GM12865 (cell line): ENCODE measurements at regions not wholly inside any gene's neighbourhood (a gene's known extent, or its start where the extent isn't known, plus 50 kb on each side); places are given as distances from the start of the nearest gene placed in this dataset.

Experiments
- DNase-seq: peaks from one replicate; pipeline ENCODE4 v3.0.0; 2010; ENCODE audit warnings: low read depth
- H3K4me3 ChIP-seq: 2 replicates; pipeline ENCODE4 v1.5.1; 2011; ENCODE audit warnings: mild to moderate bottlenecking, low read depth, low read length, control low read depth
- CTCF ChIP-seq: IDR thresholded peaks from 2 replicates; pipeline ENCODE4 v1.5.1; 2011; ENCODE audit warnings: low read length, control low read depth, low read depth, inconsistent platforms; ENCODE audit not compliant: insufficient read depth; ENCODE audit errors: missing control alignments

- no peak overlapping the region for H3K4me3 ChIP-seq
- TF ChIP-seq CTCF = no peak
- DNase-seq = no peak
Observed at GRCh38 chrY:7682386-7682785, 770.8 kb upstream of the AMELY start.

GRCh38 chrY:7681426-7681825, 769.9 kb upstream of the AMELY start:
- DNase-seq = no peak
- H3K4me3 ChIP-seq = no peak overlapping the region
- TF ChIP-seq CTCF = no peak

GRCh38 chrY:7674465-7674864, 762.9 kb upstream of the AMELY start:
- no peak for TF ChIP-seq CTCF
- DNase-seq = no peak
- H3K4me3 ChIP-seq = no peak overlapping the region

GRCh38 chrY:7672796-7673195, 761.2 kb upstream of the AMELY start:
- H3K4me3 ChIP-seq = no peak overlapping the region
- DNase-seq = no peak
- TF ChIP-seq CTCF = no peak

- no peak for TF ChIP-seq CTCF
- no peak overlapping the region for H3K4me3 ChIP-seq
Observed at GRCh38 chrY:7663261-7663660, 751.7 kb upstream of the AMELY start.

GRCh38 chrY:7659047-7659446, 747.5 kb upstream of the AMELY start:
- TF ChIP-seq CTCF = no peak
- no peak for DNase-seq

More at GRCh38 chrY:7663261-7663660, 751.7 kb upstream of the AMELY start:
- DNase-seq = no peak

GRCh38 chrY:7656596-7656995, 745.0 kb upstream of the AMELY start:
- no peak overlapping the region for H3K4me3 ChIP-seq
- DNase-seq = no peak
- no peak for TF ChIP-seq CTCF

More at GRCh38 chrY:7659047-7659446, 747.5 kb upstream of the AMELY start:
- no peak overlapping the region for H3K4me3 ChIP-seq
